Fibroblast of skin of abdomen (primary cell): ENCODE measurements at regions not wholly inside any gene's neighbourhood (a gene's known extent, or its start where the extent isn't known, plus 50 kb on each side); places are given as distances from the start of the nearest gene placed in this dataset.
A peak's percentile ranks its signal among the peaks of the same experiment; 100 is the strongest.

Experiments
- DNase-seq: peaks from one replicate; pipeline ENCODE4 v3.0.0-alpha.2; 2013

GRCh38 chr4:32472918-32473317 is 1752.7 kb downstream of the PCDH7 start:
- no peak for DNase-seq

- DNase-seq = no peak
Measured at GRCh38 chr4:32475710-32476109, 1755.5 kb downstream of the PCDH7 start.

- DNase-seq = no peak
Measured at GRCh38 chr4:32477518-32477917, 1757.3 kb downstream of the PCDH7 start.

- no peak for DNase-seq
Measured at GRCh38 chr4:32485956-32486355, 1765.8 kb downstream of the PCDH7 start.

- peak; percentile 43 for DNase-seq
Measured at GRCh38 chr4:32488690-32489089, 1768.5 kb downstream of the PCDH7 start.

GRCh38 chr4:32499171-32499570 is 1779.0 kb downstream of the PCDH7 start:
- DNase-seq = peak; percentile 45

- DNase-seq = no peak
Measured at GRCh38 chr4:32503241-32503640, 1783.1 kb downstream of the PCDH7 start.

- no peak for DNase-seq
Measured at GRCh38 chr4:32506067-32506466, 1785.9 kb downstream of the PCDH7 start.

- DNase-seq = peak; percentile 1
Measured at GRCh38 chr4:32519060-32519459, 1798.9 kb downstream of the PCDH7 start.

GRCh38 chr4:32525420-32525819 is 1805.3 kb downstream of the PCDH7 start:
- no peak for DNase-seq

- DNase-seq = no peak
Measured at GRCh38 chr4:32544846-32545245, 1824.7 kb downstream of the PCDH7 start.

GRCh38 chr4:32551943-32552342 is 1831.8 kb downstream of the PCDH7 start:
- no peak for DNase-seq

- peak; percentile 53 for DNase-seq
Measured at GRCh38 chr4:32560306-32560705, 1840.1 kb downstream of the PCDH7 start.

- DNase-seq = no peak
Measured at GRCh38 chr4:32562010-32562409, 1841.8 kb downstream of the PCDH7 start.

GRCh38 chr4:32564626-32565025 is 1844.5 kb downstream of the PCDH7 start:
- DNase-seq = no peak

GRCh38 chr4:32569861-32570260 is 1849.7 kb downstream of the PCDH7 start:
- no peak for DNase-seq

- DNase-seq = no peak
Measured at GRCh38 chr4:32572366-32572765, 1852.2 kb downstream of the PCDH7 start.

GRCh38 chr4:32574803-32575202 is 1854.6 kb downstream of the PCDH7 start:
- DNase-seq = no peak

GRCh38 chr4:32589097-32589496 is 1868.9 kb downstream of the PCDH7 start:
- no peak for DNase-seq

- DNase-seq = no peak
Measured at GRCh38 chr4:32589853-32590252, 1869.7 kb downstream of the PCDH7 start.

GRCh38 chr4:32597354-32597753 is 1877.2 kb downstream of the PCDH7 start:
- no peak for DNase-seq

GRCh38 chr4:32601848-32602247 is 1881.7 kb downstream of the PCDH7 start:
- peak; percentile 1 for DNase-seq

GRCh38 chr4:32607978-32608377 is 1887.8 kb downstream of the PCDH7 start:
- DNase-seq = no peak

GRCh38 chr4:32624943-32625603 is 1904.9 kb downstream of the PCDH7 start:
- DNase-seq = no peak

- no peak for DNase-seq
Measured at GRCh38 chr4:32625687-32626337, 1905.6 kb downstream of the PCDH7 start.
